Coronary artery (tissue), 2 donors: ENCODE measurements at regions not wholly inside any gene's neighbourhood (a gene's known extent, or its start where the extent isn't known, plus 50 kb on each side); places are given as distances from the start of the nearest gene placed in this dataset.

Experiments
- DNase-seq: peaks from one replicate; pipeline ENCODE4 v3.0.0-alpha.2; 2017; ENCODE audit warnings: low spot score
- H3K27ac ChIP-seq, 2 donors: fragments of 200-600 bp; sonication (generic); one replicate each; pipeline ENCODE4 v1.5.1; 2016 to 2019
- H3K4me3 ChIP-seq: fragments of 200-600 bp; sonication (generic); 2 replicates; pipeline ENCODE4 v1.5.1; 2016; ENCODE audit warnings: mild to moderate bottlenecking, moderate library complexity
- CTCF ChIP-seq: fragments of 200-600 bp; sonication (generic); IDR thresholded peaks from one replicate; pipeline ENCODE4 v1.5.1; 2019; ENCODE audit warnings: antibody characterized with exemption

- TF ChIP-seq CTCF, result no peak
- no peak for DNase-seq
Observed at GRCh38 chr2:21281791-21282514, 158.2 kb downstream of the TDRD15 start.

GRCh38 chr2:21282515-21282898 lies 158.7 kb downstream of the TDRD15 start:
- Histone ChIP-seq H3K4me3 (no peak overlapping the region), H3K27ac (no peak overlapping the region)
- no peak for TF ChIP-seq CTCF
- no peak for DNase-seq

More at GRCh38 chr2:21281791-21282514, 158.2 kb downstream of the TDRD15 start:
- Histone ChIP-seq H3K27ac (no peak overlapping the region), H3K4me3 (no peak overlapping the region)

GRCh38 chr2:21288299-21288698 lies 164.5 kb downstream of the TDRD15 start:
- H3K27ac ChIP-seq, result no peak overlapping the region
- TF ChIP-seq CTCF, result no peak
- no peak overlapping the region for H3K4me3 ChIP-seq
- DNase-seq, result no peak

GRCh38 chr2:21288739-21289520 lies 165.2 kb downstream of the TDRD15 start:
- H3K4me3 ChIP-seq, result no peak overlapping the region
- DNase-seq, result no peak
- no peak for TF ChIP-seq CTCF
- no peak overlapping the region for H3K27ac ChIP-seq

GRCh38 chr2:21289551-21289950 lies 165.8 kb downstream of the TDRD15 start:
- Histone ChIP-seq H3K27ac (no peak overlapping the region), H3K4me3 (no peak overlapping the region)
- no peak for TF ChIP-seq CTCF
- no peak for DNase-seq

- TF ChIP-seq CTCF, result no peak
- no peak for DNase-seq
- no peak overlapping the region for H3K4me3 ChIP-seq
- peak overlapping the region in 1 of 2 donors; percentile 32 for H3K27ac ChIP-seq
Observed at GRCh38 chr2:21289989-21290388, 166.2 kb downstream of the TDRD15 start.

GRCh38 chr2:21291426-21291825 lies 167.7 kb downstream of the TDRD15 start:
- no peak overlapping the region for H3K27ac ChIP-seq
- DNase-seq, result no peak
- H3K4me3 ChIP-seq, result no peak overlapping the region
- no peak for TF ChIP-seq CTCF
